ENCODE measurements at regions not wholly inside any gene's neighbourhood (a gene's known extent, or its start where the extent isn't known, plus 50 kb on each side); places are given as distances from the start of the nearest gene placed in this dataset.
A peak's percentile ranks its signal among the peaks of the same experiment; 100 is the strongest.

- DNase-seq (ENCODE audit: low read depth) = no peak
- no peak overlapping the region for H3K4me3 ChIP-seq (replicated peaks; ENCODE audit: low read depth, low read length)
- TF ChIP-seq CTCF (IDR thresholded peaks at IDR 0.05; ENCODE audit: low read length, missing control alignments) = no peak
These were observed 223.0 kb upstream of the ADAMTS5 start for GRCh38 chr21:27189870-27190269.

GRCh38 chr21:27173053-27173452 is 206.2 kb upstream of the ADAMTS5 start:
- no peak for TF ChIP-seq CTCF (IDR thresholded peaks at IDR 0.05; ENCODE audit: low read length, missing control alignments)
- no peak overlapping the region for H3K4me3 ChIP-seq (replicated peaks; ENCODE audit: low read depth, low read length)
- peak; percentile 7 for DNase-seq (ENCODE audit: low read depth)

- no peak overlapping the region for H3K4me3 ChIP-seq (replicated peaks; ENCODE audit: low read depth, low read length)
- DNase-seq (ENCODE audit: low read depth) = peak; percentile 42
- TF ChIP-seq CTCF (IDR thresholded peaks at IDR 0.05; ENCODE audit: low read length, missing control alignments) = no peak
These were observed 204.8 kb upstream of the ADAMTS5 start for GRCh38 chr21:27171707-27172106.

DNA sequence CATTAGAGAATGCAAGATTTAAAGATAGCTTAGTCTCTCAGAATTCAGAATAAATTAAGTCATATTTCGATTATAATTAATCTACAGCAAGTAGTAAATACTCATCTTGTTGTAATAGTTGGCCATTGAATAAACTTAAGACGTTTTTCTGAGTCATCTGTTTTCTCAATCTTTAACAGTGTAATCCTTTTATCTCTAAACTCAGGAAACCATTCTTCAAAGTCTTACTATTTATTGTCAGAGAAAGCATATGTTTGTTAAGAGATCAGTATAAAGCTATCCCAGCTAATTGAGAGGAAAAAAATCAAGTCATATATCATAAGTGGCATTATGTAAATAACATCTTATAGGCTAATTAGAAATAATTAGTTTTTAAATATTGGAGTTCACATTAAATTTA is 201.2 kb upstream of the ADAMTS5 start:
- no peak overlapping the region for H3K4me3 ChIP-seq (replicated peaks; ENCODE audit: low read depth, low read length)
- no peak for TF ChIP-seq CTCF (IDR thresholded peaks at IDR 0.05; ENCODE audit: low read length, missing control alignments)
- peak; percentile 29 for DNase-seq (ENCODE audit: low read depth)

- no peak for DNase-seq (ENCODE audit: low read depth)
- no peak overlapping the region for H3K4me3 ChIP-seq (replicated peaks; ENCODE audit: low read depth, low read length)
- no peak for TF ChIP-seq CTCF (IDR thresholded peaks at IDR 0.05; ENCODE audit: low read length, missing control alignments)
These were observed 197.6 kb upstream of the ADAMTS5 start for GRCh38 chr21:27164208-27165177.

- no peak overlapping the region for H3K4me3 ChIP-seq (replicated peaks; ENCODE audit: low read depth, low read length)
- no peak for TF ChIP-seq CTCF (IDR thresholded peaks at IDR 0.05; ENCODE audit: low read length, missing control alignments)
- no peak for DNase-seq (ENCODE audit: low read depth)
These were observed 192.1 kb upstream of the ADAMTS5 start for GRCh38 chr21:27158967-27159366.

DNA sequence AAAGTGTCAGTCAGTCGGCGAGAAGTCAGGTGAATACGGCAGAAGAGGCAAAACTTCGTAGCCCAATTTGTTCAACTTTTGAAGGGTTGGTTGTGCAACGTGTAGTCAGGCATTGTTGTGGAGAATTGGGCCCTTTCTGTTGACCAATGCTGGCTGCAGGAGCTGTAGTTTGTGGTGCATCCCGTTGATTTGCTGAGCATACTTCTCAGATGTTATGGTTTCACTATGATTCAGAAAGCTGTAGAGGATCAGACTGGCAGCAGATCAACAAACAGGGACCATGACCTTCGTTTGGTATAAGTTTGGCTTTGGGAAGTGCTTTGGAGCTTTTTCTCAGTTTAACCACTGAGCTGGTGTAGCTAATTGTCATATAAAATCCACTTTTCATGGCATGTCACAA is 190.2 kb upstream of the ADAMTS5 start:
- TF ChIP-seq CTCF (IDR thresholded peaks at IDR 0.05; ENCODE audit: low read length, missing control alignments) = no peak
- no peak overlapping the region for H3K4me3 ChIP-seq (replicated peaks; ENCODE audit: low read depth, low read length)
- DNase-seq (ENCODE audit: low read depth) = no peak
